OCI-LY7 (cell line): ENCODE measurements at regions not wholly inside any gene's neighbourhood (a gene's known extent, or its start where the extent isn't known, plus 50 kb on each side); places are given as distances from the start of the nearest gene placed in this dataset.

Experiments used
- EZH2phosphoT487 ChIP-seq: fragments of 200-600 bp; sonication (generic); IDR thresholded peaks from 2 replicates; pipeline ENCODE4 v1.6.1; 2018; ENCODE audit warnings: low read depth, borderline replicate concordance, mild to moderate bottlenecking, mixed run types, antibody characterized with exemption, low read length, moderate library complexity, mixed read lengths
- TF ChIP-seq, protein P1 (sequence below): fragments of 200-600 bp; sonication (generic); conservative IDR thresholded peaks from 2 replicates; pipeline ENCODE4 v1.5.1; 2014; ENCODE audit warnings: mild to moderate bottlenecking, antibody characterized with exemption, low read length, moderate library complexity, mixed read lengths

GRCh38 chr4:36651253-36651652 lies 369.8 kb downstream of the DTHD1 start:
- TF ChIP-seq, protein P1, sequence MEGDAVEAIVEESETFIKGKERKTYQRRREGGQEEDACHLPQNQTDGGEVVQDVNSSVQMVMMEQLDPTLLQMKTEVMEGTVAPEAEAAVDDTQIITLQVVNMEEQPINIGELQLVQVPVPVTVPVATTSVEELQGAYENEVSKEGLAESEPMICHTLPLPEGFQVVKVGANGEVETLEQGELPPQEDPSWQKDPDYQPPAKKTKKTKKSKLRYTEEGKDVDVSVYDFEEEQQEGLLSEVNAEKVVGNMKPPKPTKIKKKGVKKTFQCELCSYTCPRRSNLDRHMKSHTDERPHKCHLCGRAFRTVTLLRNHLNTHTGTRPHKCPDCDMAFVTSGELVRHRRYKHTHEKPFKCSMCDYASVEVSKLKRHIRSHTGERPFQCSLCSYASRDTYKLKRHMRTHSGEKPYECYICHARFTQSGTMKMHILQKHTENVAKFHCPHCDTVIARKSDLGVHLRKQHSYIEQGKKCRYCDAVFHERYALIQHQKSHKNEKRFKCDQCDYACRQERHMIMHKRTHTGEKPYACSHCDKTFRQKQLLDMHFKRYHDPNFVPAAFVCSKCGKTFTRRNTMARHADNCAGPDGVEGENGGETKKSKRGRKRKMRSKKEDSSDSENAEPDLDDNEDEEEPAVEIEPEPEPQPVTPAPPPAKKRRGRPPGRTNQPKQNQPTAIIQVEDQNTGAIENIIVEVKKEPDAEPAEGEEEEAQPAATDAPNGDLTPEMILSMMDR, result no peak
- no peak for TF ChIP-seq EZH2phosphoT487
